ENCODE measurements at regions not wholly inside any gene's neighbourhood (a gene's known extent, or its start where the extent isn't known, plus 50 kb on each side); places are given as distances from the start of the nearest gene placed in this dataset.

- H2AFZ ChIP-seq = no peak overlapping the region
- H3K9me2 ChIP-seq (ENCODE audit: insufficient read depth) = peaks cover 10% of the 10 kb centered on the region; the same call in 1 of the 2 replicates
- H3F3A ChIP-seq (replicated peaks; ENCODE audit: low read depth) = no peaks in the 10 kb centered on the region
- TF ChIP-seq JUNB (IDR thresholded peaks at IDR 0.05; ENCODE audit: unreplicated experiment) (no peak), ZNF462 (CRISPR knock-in tag; IDR thresholded peaks at IDR 0.05) (no peak), STAT1 (IDR thresholded peaks at IDR 0.05; ENCODE audit: unreplicated experiment) (no peak), REST (IDR thresholded peaks at IDR 0.05; ENCODE audit: unreplicated experiment) (no peak), ETS1 (IDR thresholded peaks at IDR 0.05) (no peak), ZNF331 (CRISPR knock-in tag; IDR thresholded peaks at IDR 0.05; ENCODE audit: low read depth) (no peak), EZH2phosphoT487 (IDR thresholded peaks at IDR 0.05; ENCODE audit: unreplicated experiment) (no peak), CTCF (conservative IDR thresholded peaks at IDR 0.05; ENCODE audit: low read depth in 2 of 2) (no peak), CREB1 (CRISPR knock-in tag; IDR thresholded peaks at IDR 0.05; ENCODE audit: low read depth) (no peak), ZNF114 (CRISPR knock-in tag; IDR thresholded peaks at IDR 0.05) (no peak)
- no peaks in the 10 kb centered on the region for H3K36me3 ChIP-seq (ENCODE audit: insufficient read depth)
- no peaks in the 10 kb centered on the region for H3K36me3 Mint-ChIP-seq (ENCODE audit: low read depth)
- H3K4me1 ChIP-seq (ENCODE audit: insufficient read depth) = no peaks in the 10 kb centered on the region; the same call in none of the 2 replicates
- H4K20me1 ChIP-seq (replicated peaks; ENCODE audit: insufficient read depth) = no peaks in the 10 kb centered on the region
- H3K4me3 Mint-ChIP-seq = no peak overlapping the region
- H3K27me3 Mint-ChIP-seq (ENCODE audit: insufficient read depth, low read depth, poor library complexity) = peaks cover 2% of the 10 kb centered on the region
- H3K4me3 ChIP-seq = no peak overlapping the region
- no peak for DNase-seq (ENCODE audit: low spot score)
- no peak overlapping the region for H3K4me2 ChIP-seq
- no peak for ATAC-seq
- peaks cover 18% of the 10 kb centered on the region for H3K4me1 Mint-ChIP-seq
- H3K27ac Mint-ChIP-seq = no peak overlapping the region
- H3K27me3 ChIP-seq (ENCODE audit: insufficient read depth) = no peaks in the 10 kb centered on the region
- H3K9me3 Mint-ChIP-seq = no peaks in the 10 kb centered on the region
- no peak overlapping the region for H3K27ac ChIP-seq (ENCODE audit: low read depth)
- no peaks in the 10 kb centered on the region for H3K79me2 ChIP-seq (replicated peaks; ENCODE audit: insufficient read depth)
These were observed 268.1 kb downstream of the MFSD1 start for GRCh38 chr3:159069866-159070425.
